BJ (cell line): ENCODE measurements at regions not wholly inside any gene's neighbourhood (a gene's known extent, or its start where the extent isn't known, plus 50 kb on each side); places are given as distances from the start of the nearest gene placed in this dataset.

Source experiments
- CTCF ChIA-PET: fragments of 350-600 bp; formaldehyde crosslinking; extraction: SDS; loops from one replicate; lab custom pipeline; 2021; ENCODE audit warnings: antibody characterized with exemption, inconsistent platforms; lab: Yijun Ruan, JAX
- POLR2A ChIA-PET: fragments of 300-600 bp; sonication (Branson Sonifier 250); formaldehyde crosslinking; extraction: SDS; loops from one replicate; lab custom pipeline; 2021; ENCODE audit warnings: antibody characterized with exemption; lab: Charles Lee
- DNase-seq: peaks from one replicate; pipeline ENCODE4 v3.0.0-alpha.2; 2011; ENCODE audit warnings: low read depth
- H3K27me3 ChIP-seq: 2 replicates; pipeline ENCODE4 v1.6.0; 2011; ENCODE audit warnings: low read length; ENCODE audit not compliant: control insufficient read depth, insufficient read depth
- H3K36me3 ChIP-seq: 2 replicates; pipeline ENCODE4 v1.5.1; 2011; ENCODE audit warnings: low read length; ENCODE audit not compliant: control insufficient read depth, insufficient read depth
- H3K4me3 ChIP-seq: 2 replicates; pipeline ENCODE4 v1.5.1; 2011; ENCODE audit warnings: low read depth, mild to moderate bottlenecking, control low read depth, low read length
- TF ChIP-seq, protein P1 (sequence below): IDR thresholded peaks from 2 replicates; pipeline ENCODE4 v1.5.1; 2011; ENCODE audit warnings: low read depth, mild to moderate bottlenecking, control low read depth, inconsistent platforms, low read length, moderate library complexity; ENCODE audit not compliant: insufficient read depth

DNA sequence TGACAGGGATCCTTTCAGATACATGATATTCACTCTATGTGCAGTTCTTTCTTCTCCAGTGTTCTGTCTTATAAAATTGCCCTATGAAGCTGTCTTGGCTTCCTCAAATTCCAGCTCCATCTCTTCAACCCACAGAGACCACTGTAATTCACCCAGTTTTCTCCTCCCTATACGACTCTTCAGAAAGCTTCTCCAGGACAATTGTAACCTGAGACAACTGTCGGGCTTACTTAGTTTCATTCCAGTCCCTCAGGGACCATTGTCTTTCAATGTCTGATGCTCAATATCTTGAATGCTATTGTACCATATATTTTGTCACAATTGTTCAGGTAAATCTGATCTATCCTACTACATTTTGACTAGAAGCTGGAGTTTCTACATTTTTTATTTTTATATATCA, 345.3 kb downstream of the RPL10L start:
- POLR2A ChIA-PET = no interaction called here
- TF ChIP-seq, protein P1, sequence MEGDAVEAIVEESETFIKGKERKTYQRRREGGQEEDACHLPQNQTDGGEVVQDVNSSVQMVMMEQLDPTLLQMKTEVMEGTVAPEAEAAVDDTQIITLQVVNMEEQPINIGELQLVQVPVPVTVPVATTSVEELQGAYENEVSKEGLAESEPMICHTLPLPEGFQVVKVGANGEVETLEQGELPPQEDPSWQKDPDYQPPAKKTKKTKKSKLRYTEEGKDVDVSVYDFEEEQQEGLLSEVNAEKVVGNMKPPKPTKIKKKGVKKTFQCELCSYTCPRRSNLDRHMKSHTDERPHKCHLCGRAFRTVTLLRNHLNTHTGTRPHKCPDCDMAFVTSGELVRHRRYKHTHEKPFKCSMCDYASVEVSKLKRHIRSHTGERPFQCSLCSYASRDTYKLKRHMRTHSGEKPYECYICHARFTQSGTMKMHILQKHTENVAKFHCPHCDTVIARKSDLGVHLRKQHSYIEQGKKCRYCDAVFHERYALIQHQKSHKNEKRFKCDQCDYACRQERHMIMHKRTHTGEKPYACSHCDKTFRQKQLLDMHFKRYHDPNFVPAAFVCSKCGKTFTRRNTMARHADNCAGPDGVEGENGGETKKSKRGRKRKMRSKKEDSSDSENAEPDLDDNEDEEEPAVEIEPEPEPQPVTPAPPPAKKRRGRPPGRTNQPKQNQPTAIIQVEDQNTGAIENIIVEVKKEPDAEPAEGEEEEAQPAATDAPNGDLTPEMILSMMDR = no peak
- no peak overlapping the region for H3K4me3 ChIP-seq
- CTCF ChIA-PET = no interaction called here
- no peaks in the 10 kb centered on the region for H3K27me3 ChIP-seq
- DNase-seq = no peak
- no peaks in the 10 kb centered on the region for H3K36me3 ChIP-seq

DNA sequence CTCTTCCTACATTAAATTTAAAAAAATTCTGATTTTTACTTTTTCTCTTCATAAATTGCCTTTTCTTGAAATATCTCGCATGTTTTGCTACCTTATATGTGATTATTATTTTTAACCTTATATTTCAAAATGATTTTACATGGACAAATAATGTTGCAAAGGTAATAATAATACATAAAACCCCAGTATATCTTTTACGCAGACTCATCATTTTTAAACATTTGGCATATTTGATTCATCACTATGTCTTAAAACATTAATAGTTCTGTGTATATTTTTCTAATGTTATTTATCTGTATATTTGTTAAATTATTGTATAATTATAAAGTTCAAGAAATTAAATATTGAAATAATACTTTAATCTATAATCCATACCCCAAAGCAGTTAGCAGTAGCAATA, 350.8 kb downstream of the RPL10L start:
- TF ChIP-seq, protein P1 = no peak
- no peak overlapping the region for H3K4me3 ChIP-seq
- no peak for DNase-seq
- no peaks in the 10 kb centered on the region for H3K36me3 ChIP-seq
- POLR2A ChIA-PET = no interaction called here
- H3K27me3 ChIP-seq = no peaks in the 10 kb centered on the region
- CTCF ChIA-PET = no interaction called here

DNA sequence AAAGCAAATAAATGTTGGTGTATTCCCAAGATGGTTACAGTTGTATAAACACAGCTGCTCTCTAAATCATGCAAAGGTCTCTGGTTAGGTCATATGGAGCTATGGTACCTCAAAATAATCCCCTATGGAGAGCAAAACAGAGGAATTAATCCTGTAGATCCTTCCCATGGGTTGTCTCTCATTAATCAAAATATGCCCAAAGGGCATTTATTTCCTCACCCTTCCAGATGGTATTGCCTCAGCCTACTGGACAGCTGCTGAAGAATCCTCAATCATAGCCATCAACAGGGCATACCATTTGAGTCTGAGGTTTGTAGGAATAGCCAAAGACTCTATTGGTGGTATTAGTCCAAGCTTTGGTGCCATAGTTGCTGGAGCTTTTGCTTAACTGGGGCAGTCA, 360.9 kb downstream of the RPL10L start:
- DNase-seq = no peak
- TF ChIP-seq, protein P1 = no peak
- CTCF ChIA-PET = no interaction called here
- Histone ChIP-seq H3K27me3 (no peaks in the 10 kb centered on the region), H3K36me3 (no peaks in the 10 kb centered on the region), H3K4me3 (no peak overlapping the region)
- POLR2A ChIA-PET = no interaction called here

DNA sequence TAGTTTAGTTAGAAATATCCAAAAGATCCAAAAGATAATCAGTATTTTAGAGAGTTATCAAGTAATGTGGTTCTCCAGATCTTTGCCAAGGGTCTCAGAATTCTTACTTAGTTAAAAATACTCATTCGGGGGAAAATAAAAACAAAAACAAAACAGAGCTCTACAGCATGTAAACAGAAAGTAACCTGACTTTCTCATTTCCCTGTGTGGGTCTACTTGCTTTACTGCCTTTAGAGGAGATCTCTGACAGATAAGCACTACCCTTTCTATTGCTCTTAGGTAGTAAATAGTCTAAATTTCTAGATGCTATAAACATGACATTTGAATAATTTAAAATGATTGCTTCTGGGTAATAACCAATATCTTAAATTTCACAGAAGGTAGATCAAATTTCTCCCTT, 371.8 kb downstream of the RPL10L start:
- no peak for DNase-seq
- POLR2A ChIA-PET = no interaction called here
- CTCF ChIA-PET = no interaction called here
- Histone ChIP-seq H3K4me3 (no peak overlapping the region), H3K27me3 (no peaks in the 10 kb centered on the region), H3K36me3 (no peaks in the 10 kb centered on the region)
- TF ChIP-seq, protein P1 = no peak

DNA sequence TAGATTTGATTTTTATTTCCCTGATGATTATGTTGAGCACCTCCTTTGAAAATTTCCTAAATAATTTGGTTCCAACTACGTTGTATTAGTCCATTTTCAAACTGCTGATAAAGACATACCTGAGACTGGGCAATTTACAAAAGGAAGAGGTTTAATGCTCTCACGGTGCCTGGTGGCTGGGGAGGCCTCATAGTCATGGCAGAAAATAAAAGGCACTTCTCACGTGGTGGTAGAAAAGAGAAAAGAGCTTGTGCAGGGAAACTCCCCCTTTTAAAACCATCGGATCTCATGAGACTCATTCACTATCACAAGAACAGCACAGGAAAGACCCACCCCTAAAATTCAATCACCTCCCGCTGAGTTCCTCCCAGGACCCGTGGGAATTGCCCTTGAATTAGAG, 372.3 kb downstream of the RPL10L start:
- Histone ChIP-seq H3K27me3 (no peaks in the 10 kb centered on the region), H3K4me3 (no peak overlapping the region), H3K36me3 (no peaks in the 10 kb centered on the region)
- CTCF ChIA-PET = no interaction called here
- TF ChIP-seq, protein P1 = no peak
- POLR2A ChIA-PET = no interaction called here
- DNase-seq = no peak
